Neural cell (in vitro differentiated cells): ENCODE measurements at regions not wholly inside any gene's neighbourhood (a gene's known extent, or its start where the extent isn't known, plus 50 kb on each side); places are given as distances from the start of the nearest gene placed in this dataset.

Source experiments
- H2AFZ ChIP-seq: fragments of 200-600, 300-800 bp; sonication (generic), shearing (Covaris generic); 2 replicates; pipeline ENCODE4 v1.6.0; 2014; ENCODE audit warnings: low read depth, mild to moderate bottlenecking, antibody characterized with exemption, low read length, moderate library complexity
- H3F3A ChIP-seq: fragments of 200-600 bp; shearing (Covaris generic); 2 replicates; pipeline ENCODE4 v1.6.1; 2016; ENCODE audit warnings: mild to moderate bottlenecking, moderate library complexity, mixed read lengths, antibody characterized with exemption, low read length; ENCODE audit not compliant: insufficient read depth, poor library complexity, severe bottlenecking
- H3K27ac ChIP-seq: fragments of 200-600, 300-800 bp; sonication (generic), shearing (Covaris generic); 2 replicates; pipeline ENCODE4 v1.5.1; 2014; ENCODE audit warnings: mild to moderate bottlenecking, low read length, moderate library complexity
- H3K27me3 ChIP-seq: fragments of 300-800, 200-600 bp; sonication (generic), shearing (Covaris generic); 2 replicates; pipeline ENCODE4 v1.6.0; 2014; ENCODE audit warnings: mild to moderate bottlenecking, low read depth, low read length, moderate library complexity; ENCODE audit not compliant: insufficient read depth
- H3K36me3 ChIP-seq: fragments of 300-800, 200-600 bp; sonication (generic), shearing (Covaris generic); 2 replicates; pipeline ENCODE4 v1.5.1; 2014; ENCODE audit warnings: mild to moderate bottlenecking, antibody characterized with exemption, low read length, moderate library complexity; ENCODE audit not compliant: insufficient read depth
- H3K4me2 ChIP-seq: fragments of 300-800, 200-600 bp; sonication (generic), shearing (Covaris generic); 2 replicates; pipeline ENCODE4 v1.6.0; 2014; ENCODE audit warnings: mild to moderate bottlenecking, low read length
- H3K4me3 ChIP-seq: fragments of 300-800, 200-600 bp; sonication (generic), shearing (Covaris generic); 2 replicates; pipeline ENCODE4 v1.5.1; 2014; ENCODE audit warnings: mild to moderate bottlenecking, low read length, moderate library complexity
- H3K79me2 ChIP-seq: fragments of 200-600 bp; shearing (Covaris generic); replicated peaks from 2 replicates; pipeline ENCODE4 v1.6.0; 2014; ENCODE audit warnings: mild to moderate bottlenecking, low read length, moderate library complexity; ENCODE audit not compliant: insufficient read depth
- H3K9ac ChIP-seq: fragments of 300-800, 200-600 bp; sonication (generic), shearing (Covaris generic); 2 replicates; pipeline ENCODE4 v1.6.1; 2016; ENCODE audit warnings: mild to moderate bottlenecking, low read length, mixed read lengths
- H3K9me2 ChIP-seq: fragments of 200-600 bp; shearing (Covaris generic); 2 replicates; pipeline ENCODE4 v1.6.1; 2016; ENCODE audit warnings: mild to moderate bottlenecking, low read length, mixed read lengths; ENCODE audit not compliant: insufficient read depth
- H3K9me3 ChIP-seq: fragments of 200-600, 300-800 bp; sonication (generic), shearing (Covaris generic); 2 replicates; pipeline ENCODE4 v1.6.1; 2016; ENCODE audit warnings: mild to moderate bottlenecking, mixed run types, low read length, moderate library complexity, mixed read lengths
- H4K20me1 ChIP-seq: fragments of 200-600 bp; shearing (Covaris generic); 2 replicates; pipeline ENCODE4 v1.6.1; 2016; ENCODE audit warnings: mild to moderate bottlenecking, mixed run types; ENCODE audit not compliant: insufficient read depth
- CTCF ChIP-seq: fragments of 450-650 bp; IDR thresholded peaks from 2 replicates; pipeline ENCODE4 v1.5.1; 2014; ENCODE audit warnings: antibody characterized with exemption, mild to moderate bottlenecking, moderate library complexity; ENCODE audit not compliant: poor library complexity, severe bottlenecking
- EP300 ChIP-seq: fragments of 450-650 bp; conservative IDR thresholded peaks from 2 replicates; pipeline ENCODE4 v1.6.1; 2014; ENCODE audit warnings: antibody characterized with exemption, mild to moderate bottlenecking, moderate library complexity; ENCODE audit not compliant: poor library complexity, severe bottlenecking
- EZH2 ChIP-seq: fragments of 200-600, 300-800 bp; shearing (Covaris generic), sonication (generic); IDR thresholded peaks from 2 replicates; pipeline ENCODE4 v1.6.1; 2014; ENCODE audit warnings: antibody characterized with exemption, low read length, borderline replicate concordance, mild to moderate bottlenecking; ENCODE audit not compliant: insufficient read depth, poor library complexity, severe bottlenecking
- MXI1 ChIP-seq: fragments of 450-650 bp; conservative IDR thresholded peaks from 2 replicates; pipeline ENCODE4 v1.6.1; 2014; ENCODE audit warnings: antibody characterized with exemption, mild to moderate bottlenecking; ENCODE audit not compliant: poor library complexity, severe bottlenecking
- POLR2AphosphoS5 ChIP-seq: IDR thresholded peaks from 2 replicates; pipeline ENCODE4 v1.6.1; 2012
- RAD21 ChIP-seq: fragments of 450-650 bp; conservative IDR thresholded peaks from 2 replicates; pipeline ENCODE4 v1.6.1; 2014; ENCODE audit warnings: antibody characterized with exemption, mild to moderate bottlenecking, moderate library complexity
- REST ChIP-seq: IDR thresholded peaks from 2 replicates; pipeline ENCODE4 v1.6.1; 2012; ENCODE audit warnings: borderline replicate concordance
- SMC3 ChIP-seq: fragments of 450-650 bp; conservative IDR thresholded peaks from 2 replicates; pipeline ENCODE4 v1.6.1; 2014; ENCODE audit warnings: antibody characterized with exemption, mild to moderate bottlenecking, moderate library complexity; ENCODE audit not compliant: poor library complexity
- TAF1 ChIP-seq: IDR thresholded peaks from 2 replicates; pipeline ENCODE4 v1.6.1; 2012; ENCODE audit warnings: low read depth

- TF ChIP-seq REST, result no peak
- no peak for TF ChIP-seq RAD21
- TF ChIP-seq EZH2, result no peak
- no peak for TF ChIP-seq TAF1
- no peak for TF ChIP-seq EP300
- TF ChIP-seq MXI1, result no peak
- TF ChIP-seq SMC3, result no peak
- no peak for TF ChIP-seq CTCF
- TF ChIP-seq POLR2AphosphoS5, result no peak
- no peaks in the 10 kb centered on the region for H4K20me1 ChIP-seq
Measured at GRCh38 chr20:40100261-40100660, 588.8 kb downstream of the MAFB start.

GRCh38 chr20:40090236-40090635, 598.8 kb downstream of the MAFB start:
- no peak overlapping the region for H3K9ac ChIP-seq

More at GRCh38 chr20:40100261-40100660, 588.8 kb downstream of the MAFB start:
- Histone ChIP-seq H3K27ac (no peak overlapping the region), H3K4me2 (no peak overlapping the region), H3K9me3 (no peaks in the 10 kb centered on the region), H2AFZ (no peak overlapping the region), H3K27me3 (no peaks in the 10 kb centered on the region), H3K79me2 (no peaks in the 10 kb centered on the region), H3K9me2 (no peaks in the 10 kb centered on the region), H3K4me3 (no peak overlapping the region), H3F3A (no peaks in the 10 kb centered on the region), H3K9ac (no peak overlapping the region), H3K36me3 (no peaks in the 10 kb centered on the region)

GRCh38 chr20:40087496-40087895, 601.5 kb downstream of the MAFB start:
- Histone ChIP-seq H2AFZ (no peak overlapping the region), H4K20me1 (no peaks in the 10 kb centered on the region), H3K36me3 (no peaks in the 10 kb centered on the region), H3K9me3 (no peaks in the 10 kb centered on the region), H3K4me3 (no peak overlapping the region), H3K79me2 (no peaks in the 10 kb centered on the region), H3K27me3 (no peaks in the 10 kb centered on the region), H3K27ac (no peak overlapping the region), H3K9ac (no peak overlapping the region), H3K4me2 (no peak overlapping the region), H3F3A (no peaks in the 10 kb centered on the region), H3K9me2 (no peaks in the 10 kb centered on the region)
- TF ChIP-seq EP300 (no peak), RAD21 (no peak), POLR2AphosphoS5 (no peak), REST (no peak), TAF1 (no peak), CTCF (no peak), SMC3 (no peak), EZH2 (no peak), MXI1 (no peak)

More at GRCh38 chr20:40090236-40090635, 598.8 kb downstream of the MAFB start:
- no peaks in the 10 kb centered on the region for H4K20me1 ChIP-seq
- H3K79me2 ChIP-seq, result no peaks in the 10 kb centered on the region
- no peak for TF ChIP-seq EP300
- H3K36me3 ChIP-seq, result no peaks in the 10 kb centered on the region
- no peak overlapping the region for H3K4me3 ChIP-seq
- H3K27me3 ChIP-seq, result no peaks in the 10 kb centered on the region
- no peak overlapping the region for H3K4me2 ChIP-seq
- no peaks in the 10 kb centered on the region for H3F3A ChIP-seq
- no peak overlapping the region for H2AFZ ChIP-seq
- H3K27ac ChIP-seq, result no peak overlapping the region
- no peaks in the 10 kb centered on the region for H3K9me3 ChIP-seq
- no peaks in the 10 kb centered on the region for H3K9me2 ChIP-seq
